ENCODE measurements at regions not wholly inside any gene's neighbourhood (a gene's known extent, or its start where the extent isn't known, plus 50 kb on each side); places are given as distances from the start of the nearest gene placed in this dataset.
A peak's percentile ranks its signal among the peaks of the same experiment; 100 is the strongest.

- no peak for DNase-seq (ENCODE audit: low spot score in 2 of 2, unreplicated experiment in 2 of 2)
- Mint-ChIP-seq H3K36me3 (no peaks in the 10 kb centered on the region), H3K4me1 (peaks cover 58% of the 10 kb centered on the region), H3K27ac (peak overlapping the region; percentile 2), H3K27me3 (ENCODE audit: low read depth) (no peaks in the 10 kb centered on the region), H3K9me3 (no peaks in the 10 kb centered on the region), H3K4me3 (no peak overlapping the region)
- TF ChIP-seq, protein P1, sequence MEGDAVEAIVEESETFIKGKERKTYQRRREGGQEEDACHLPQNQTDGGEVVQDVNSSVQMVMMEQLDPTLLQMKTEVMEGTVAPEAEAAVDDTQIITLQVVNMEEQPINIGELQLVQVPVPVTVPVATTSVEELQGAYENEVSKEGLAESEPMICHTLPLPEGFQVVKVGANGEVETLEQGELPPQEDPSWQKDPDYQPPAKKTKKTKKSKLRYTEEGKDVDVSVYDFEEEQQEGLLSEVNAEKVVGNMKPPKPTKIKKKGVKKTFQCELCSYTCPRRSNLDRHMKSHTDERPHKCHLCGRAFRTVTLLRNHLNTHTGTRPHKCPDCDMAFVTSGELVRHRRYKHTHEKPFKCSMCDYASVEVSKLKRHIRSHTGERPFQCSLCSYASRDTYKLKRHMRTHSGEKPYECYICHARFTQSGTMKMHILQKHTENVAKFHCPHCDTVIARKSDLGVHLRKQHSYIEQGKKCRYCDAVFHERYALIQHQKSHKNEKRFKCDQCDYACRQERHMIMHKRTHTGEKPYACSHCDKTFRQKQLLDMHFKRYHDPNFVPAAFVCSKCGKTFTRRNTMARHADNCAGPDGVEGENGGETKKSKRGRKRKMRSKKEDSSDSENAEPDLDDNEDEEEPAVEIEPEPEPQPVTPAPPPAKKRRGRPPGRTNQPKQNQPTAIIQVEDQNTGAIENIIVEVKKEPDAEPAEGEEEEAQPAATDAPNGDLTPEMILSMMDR (IDR thresholded peaks at IDR 0.05; ENCODE audit: unreplicated experiment), result no peak
Measured at GRCh38 chr12:67424784-67425183, 155.6 kb downstream of the CAND1 start.

- Mint-ChIP-seq H3K27ac (no peak overlapping the region), H3K4me3 (no peak overlapping the region), H3K4me1 (peaks cover 52% of the 10 kb centered on the region), H3K36me3 (no peaks in the 10 kb centered on the region), H3K27me3 (ENCODE audit: low read depth) (no peaks in the 10 kb centered on the region), H3K9me3 (no peaks in the 10 kb centered on the region)
- TF ChIP-seq, protein P1 (IDR thresholded peaks at IDR 0.05; ENCODE audit: unreplicated experiment), result no peak
- no peak for DNase-seq (ENCODE audit: low spot score in 2 of 2, unreplicated experiment in 2 of 2)
Measured at GRCh38 chr12:67425394-67425793, 156.2 kb downstream of the CAND1 start.

- no peak overlapping the region for H3K4me3 Mint-ChIP-seq
- H3K36me3 Mint-ChIP-seq, result no peaks in the 10 kb centered on the region
- H3K9me3 Mint-ChIP-seq, result no peaks in the 10 kb centered on the region
- H3K27ac Mint-ChIP-seq, result peak overlapping the region; percentile 76
- no peak for DNase-seq (ENCODE audit: low spot score in 2 of 2, unreplicated experiment in 2 of 2)
- peaks cover 50% of the 10 kb centered on the region for H3K4me1 Mint-ChIP-seq
- H3K27me3 Mint-ChIP-seq (ENCODE audit: low read depth), result no peaks in the 10 kb centered on the region
- TF ChIP-seq, protein P1 (IDR thresholded peaks at IDR 0.05; ENCODE audit: unreplicated experiment), result no peak
Measured at GRCh38 chr12:67426067-67426466, 156.9 kb downstream of the CAND1 start.

DNA sequence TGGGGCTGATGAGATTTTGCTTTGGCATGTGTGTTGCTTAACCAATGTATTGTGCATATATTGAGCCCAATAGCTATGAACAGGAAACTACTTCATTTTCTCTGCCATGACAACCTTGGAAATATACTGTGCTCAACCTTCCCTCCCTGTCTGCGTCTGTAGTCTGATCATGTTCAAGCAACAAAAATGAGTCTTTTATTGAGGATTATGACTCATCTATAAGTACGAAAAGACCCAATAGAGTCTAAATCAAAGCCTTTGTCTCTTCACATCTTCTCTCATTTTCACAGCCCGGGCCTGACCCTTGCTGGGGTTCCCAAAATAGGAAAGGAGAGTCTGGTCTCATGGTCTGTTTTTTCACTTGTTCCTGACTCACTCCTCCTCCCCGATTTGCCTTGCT lies 158.2 kb downstream of the CAND1 start:
- no peaks in the 10 kb centered on the region for H3K27me3 Mint-ChIP-seq (ENCODE audit: low read depth)
- TF ChIP-seq, protein P1 (IDR thresholded peaks at IDR 0.05; ENCODE audit: unreplicated experiment), result no peak
- H3K27ac Mint-ChIP-seq, result peak overlapping the region; percentile 32
- no peaks in the 10 kb centered on the region for H3K9me3 Mint-ChIP-seq
- no peak for DNase-seq (ENCODE audit: low spot score in 2 of 2, unreplicated experiment in 2 of 2)
- H3K4me3 Mint-ChIP-seq, result no peak overlapping the region
- no peaks in the 10 kb centered on the region for H3K36me3 Mint-ChIP-seq
- peaks cover 58% of the 10 kb centered on the region for H3K4me1 Mint-ChIP-seq

DNA sequence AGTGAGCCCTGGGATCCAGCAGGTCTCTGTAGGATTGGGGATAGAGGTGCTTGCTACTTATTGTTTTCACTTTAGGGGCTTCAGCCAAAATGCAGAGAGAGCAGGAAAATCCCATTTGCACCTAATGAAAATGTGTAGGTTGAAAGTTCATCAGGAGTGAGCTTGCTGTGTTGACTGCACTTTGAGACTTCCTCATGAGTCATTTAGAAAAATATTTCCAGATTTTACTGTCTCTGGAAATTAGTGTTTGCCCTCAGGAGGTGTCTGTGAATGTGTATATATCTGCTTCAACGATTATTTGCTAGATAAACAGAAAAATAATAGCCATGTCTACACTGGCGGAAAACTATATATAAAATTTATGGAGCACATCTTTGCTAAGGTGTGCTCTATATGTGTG lies 159.3 kb downstream of the CAND1 start:
- no peaks in the 10 kb centered on the region for H3K9me3 Mint-ChIP-seq
- TF ChIP-seq, protein P1 (IDR thresholded peaks at IDR 0.05; ENCODE audit: unreplicated experiment), result no peak

DNA sequence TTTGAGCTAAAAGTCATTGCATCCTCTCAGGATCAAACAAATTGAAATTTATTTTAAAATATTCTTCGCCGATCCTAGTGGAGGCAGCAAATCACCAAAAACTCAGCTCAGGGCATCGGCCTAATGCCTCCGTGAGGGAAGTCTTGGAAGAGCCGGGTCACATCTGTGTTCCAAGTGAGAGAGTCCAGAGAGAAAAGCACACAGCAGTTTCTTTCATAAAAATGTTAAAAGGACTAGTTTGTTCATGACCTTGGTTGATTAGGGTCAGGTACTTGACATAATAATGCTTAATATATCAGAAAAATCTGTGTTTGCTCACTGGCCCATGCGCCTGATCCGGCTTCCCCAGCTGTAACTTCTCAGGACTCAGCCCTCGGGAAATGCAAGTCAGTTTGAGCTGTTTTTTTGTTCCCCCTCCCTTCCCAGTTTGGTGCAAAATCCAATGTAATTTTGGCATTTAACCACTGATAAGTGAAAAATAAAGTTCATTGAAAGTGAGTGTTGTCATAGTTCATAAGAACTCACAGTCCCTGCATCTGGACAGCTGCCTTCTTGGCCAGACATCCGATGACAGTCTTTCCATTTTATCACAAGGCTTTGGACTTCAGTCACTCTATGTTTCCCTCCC lies 161.7 kb downstream of the CAND1 start:
- TF ChIP-seq, protein P1 (IDR thresholded peaks at IDR 0.05; ENCODE audit: unreplicated experiment), result no peak
- DNase-seq (ENCODE audit: low spot score in 2 of 2, unreplicated experiment in 2 of 2), result no peak
- H3K4me1 Mint-ChIP-seq, result peaks cover 57% of the 10 kb centered on the region
- no peaks in the 10 kb centered on the region for H3K36me3 Mint-ChIP-seq
- H3K27me3 Mint-ChIP-seq (ENCODE audit: low read depth), result no peaks in the 10 kb centered on the region
- H3K9me3 Mint-ChIP-seq, result no peaks in the 10 kb centered on the region
- H3K4me3 Mint-ChIP-seq, result no peak overlapping the region
- H3K27ac Mint-ChIP-seq, result peak overlapping the region; percentile 85

More for the DNA sequence above, 159.3 kb downstream of the CAND1 start:
- Mint-ChIP-seq H3K27me3 (ENCODE audit: low read depth) (no peaks in the 10 kb centered on the region), H3K36me3 (no peaks in the 10 kb centered on the region), H3K27ac (no peak overlapping the region), H3K4me1 (peaks cover 55% of the 10 kb centered on the region), H3K4me3 (no peak overlapping the region)
- no peak for DNase-seq (ENCODE audit: low spot score in 2 of 2, unreplicated experiment in 2 of 2)

Measured in mesothelial cell of epicardium (in vitro differentiated cells).